Muscle of arm (tissue), 1 donor: ENCODE measurements at regions not wholly inside any gene's neighbourhood (a gene's known extent, or its start where the extent isn't known, plus 50 kb on each side); places are given as distances from the start of the nearest gene placed in this dataset.

Experiments used
- DNase-seq: peaks from one replicate; pipeline ENCODE4 v3.0.0-alpha.2; 2013

GRCh38 chr4:96786306-96786705 is 946.4 kb downstream of the PDHA2 start:
- DNase-seq: no peak

DNA sequence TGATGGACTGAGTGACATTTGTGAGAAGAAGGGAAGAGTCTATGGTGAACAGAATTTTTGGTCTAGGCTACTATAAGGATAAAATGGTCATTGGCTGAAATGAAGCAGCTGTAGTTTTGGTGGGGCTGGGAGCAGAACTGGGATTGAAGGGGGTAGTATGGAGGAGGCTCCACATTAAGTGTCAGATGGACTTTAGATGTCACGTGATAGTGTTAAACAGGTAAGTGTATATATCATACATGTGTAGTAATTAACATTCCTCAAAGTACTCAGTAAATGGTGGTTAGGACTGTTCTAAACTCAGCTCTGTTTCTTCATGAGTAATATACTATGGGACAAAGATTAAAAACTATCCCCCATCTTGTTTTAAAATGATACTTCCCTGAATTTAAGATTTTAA is 947.9 kb downstream of the PDHA2 start:
- DNase-seq: no peak

DNA sequence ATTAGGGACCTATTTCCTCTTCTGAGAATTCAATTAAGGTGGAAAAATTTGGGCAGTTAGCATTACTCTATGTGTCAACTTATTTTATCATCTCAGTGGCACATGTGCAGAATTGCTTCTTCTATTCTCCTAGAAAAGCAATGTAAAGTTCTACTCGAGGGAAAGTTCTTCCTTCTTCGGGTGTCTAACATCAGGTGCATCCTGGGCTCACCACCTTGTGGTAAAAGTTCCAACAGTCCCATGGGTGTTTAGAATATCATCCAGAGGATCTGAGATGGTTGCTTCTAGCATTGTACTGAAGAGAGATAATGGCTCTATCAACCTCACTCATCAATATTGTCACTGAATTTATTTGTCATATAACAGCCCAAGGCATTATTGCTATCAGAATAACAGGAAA is 969.7 kb downstream of the PDHA2 start:
- DNase-seq: no peak

GRCh38 chr4:96827086-96827485 is 987.2 kb downstream of the PDHA2 start:
- no peak for DNase-seq

DNA sequence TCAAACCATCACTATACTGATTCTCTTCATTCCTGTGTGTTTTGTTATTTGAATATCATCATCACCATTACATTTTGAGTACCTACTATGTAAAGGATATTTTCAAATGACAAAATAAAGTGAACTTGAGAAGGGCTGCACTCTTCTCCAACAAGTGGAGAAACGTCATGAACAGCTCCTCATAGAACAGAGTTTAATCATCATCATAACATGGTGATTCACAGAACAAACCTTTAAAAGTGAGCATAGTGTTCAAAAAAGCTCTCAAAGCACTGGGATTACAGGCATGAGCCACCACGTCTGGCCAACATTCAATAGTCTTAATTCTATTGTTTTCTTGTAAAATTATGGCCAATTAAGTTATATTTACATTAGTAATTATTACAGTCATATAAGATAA is 993.9 kb downstream of the PDHA2 start:
- no peak for DNase-seq

GRCh38 chr4:96835991-96836390 is 996.1 kb downstream of the PDHA2 start:
- no peak for DNase-seq

- DNase-seq: no peak
These were observed 999.5 kb downstream of the PDHA2 start for GRCh38 chr4:96839441-96839840.

DNA sequence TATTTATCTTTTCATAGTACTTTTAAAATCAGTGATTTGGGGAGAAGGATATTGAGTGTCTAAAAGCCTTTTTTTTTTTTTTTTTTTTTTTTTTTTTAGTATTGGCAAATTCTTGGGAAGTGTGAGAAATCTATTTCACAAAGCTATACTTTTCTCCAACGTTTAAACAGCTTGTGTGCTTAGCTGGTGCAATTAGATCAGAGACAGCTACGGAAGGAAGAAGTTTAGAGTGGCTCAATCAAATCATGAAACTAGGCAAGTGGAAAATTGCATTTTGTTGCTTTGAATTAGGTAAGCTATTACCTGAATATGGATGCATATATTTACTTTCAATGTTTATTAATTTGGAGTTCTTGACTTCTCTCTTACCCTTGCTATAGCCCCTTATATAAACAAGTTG is 1001.9 kb downstream of the PDHA2 start:
- DNase-seq: no peak

- DNase-seq: no peak
These were observed 1005.1 kb downstream of the PDHA2 start for GRCh38 chr4:96844858-96845490.

GRCh38 chr4:96845819-96846218 is 1005.9 kb downstream of the PDHA2 start:
- no peak for DNase-seq

- DNase-seq: no peak
These were observed 1034.8 kb downstream of the PDHA2 start for GRCh38 chr4:96874657-96875056.

GRCh38 chr4:96879527-96879926 is 1039.6 kb downstream of the PDHA2 start:
- no peak for DNase-seq

GRCh38 chr4:96887857-96888256 is 1048.0 kb downstream of the PDHA2 start:
- no peak for DNase-seq

DNA sequence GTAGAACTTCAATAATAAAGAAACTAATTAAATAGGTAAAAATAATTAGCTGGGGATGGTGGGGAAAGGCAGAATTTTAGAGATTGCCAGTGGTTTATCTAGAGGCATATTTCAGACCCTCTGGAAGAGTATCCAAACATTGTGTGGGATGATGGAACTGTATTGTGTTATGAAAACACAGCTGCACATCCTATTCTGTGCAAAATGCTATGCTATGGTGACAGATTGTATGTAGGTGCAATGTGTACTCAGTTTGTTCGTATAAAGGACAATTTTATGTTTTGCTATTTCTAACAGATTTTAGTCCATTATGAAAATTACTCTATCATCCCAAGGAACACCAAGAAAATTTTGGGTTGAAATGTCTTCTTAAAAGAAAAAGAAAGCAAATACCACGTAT is 1054.7 kb downstream of the PDHA2 start:
- no peak for DNase-seq

DNA sequence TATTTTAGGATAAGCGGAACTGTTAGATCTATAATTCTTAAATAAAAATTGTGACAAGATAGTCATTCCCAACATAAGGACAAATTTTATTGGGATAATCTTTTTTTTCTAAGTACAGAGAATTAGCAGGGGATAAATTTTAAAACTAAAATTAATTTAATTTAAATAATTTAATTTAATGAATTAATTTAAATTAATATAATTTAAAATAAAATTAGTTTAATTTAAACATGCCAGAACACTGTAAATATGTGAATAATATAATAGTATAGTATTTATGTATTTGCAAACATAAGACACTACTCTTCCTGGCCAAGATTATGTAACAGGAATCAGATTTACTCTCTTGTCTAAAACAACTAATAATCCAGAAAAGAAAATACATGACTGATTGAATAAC is 1055.9 kb downstream of the PDHA2 start:
- DNase-seq: no peak

DNA sequence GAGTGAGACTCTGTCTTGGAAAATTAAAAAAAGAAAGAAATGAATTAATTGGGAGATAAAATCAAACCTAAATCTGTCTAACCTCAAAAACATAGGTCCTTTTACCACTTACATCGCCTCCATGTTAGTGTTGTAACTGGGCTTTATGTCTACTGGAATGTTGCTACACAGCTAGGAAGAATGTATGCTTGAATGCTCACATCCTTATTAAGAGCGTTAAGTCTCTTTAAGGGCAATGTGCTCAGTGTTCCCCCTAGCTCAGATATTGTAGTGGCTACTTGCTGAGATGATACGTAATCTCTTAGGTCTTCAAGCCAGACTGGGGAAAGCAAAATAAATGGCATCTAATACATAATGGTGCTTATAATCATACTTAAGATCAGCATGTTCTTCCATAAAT is 1072.8 kb downstream of the PDHA2 start:
- DNase-seq: no peak

DNA sequence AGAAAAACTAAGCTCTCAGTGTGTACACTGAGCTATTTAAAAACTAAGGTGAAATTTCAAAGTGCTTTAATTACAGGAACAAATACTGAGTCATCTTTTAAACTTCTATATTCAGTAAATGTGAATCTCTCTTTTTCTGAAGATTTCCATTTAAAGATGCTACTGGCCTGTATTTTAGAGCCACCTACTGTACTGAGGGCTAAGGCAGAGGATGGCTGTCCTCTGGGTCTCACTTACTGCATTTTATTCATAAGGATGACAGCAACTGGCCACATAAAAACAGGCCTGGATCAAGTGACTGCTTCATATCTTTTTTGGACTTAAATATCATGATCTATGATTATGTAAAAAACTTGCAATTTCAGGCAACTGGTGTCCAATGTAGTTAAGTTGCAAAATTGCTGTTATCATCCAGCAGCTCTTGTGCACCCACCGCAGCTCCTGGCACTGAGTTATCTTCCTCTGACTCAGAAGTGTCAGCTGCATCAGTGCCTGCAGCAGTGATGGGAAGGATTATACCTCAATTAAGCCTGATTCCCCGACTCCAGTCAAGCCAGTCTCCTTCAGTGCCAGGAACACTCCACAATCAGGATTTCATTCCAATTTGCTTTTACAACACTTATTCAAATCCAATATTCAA is 1073.7 kb downstream of the PDHA2 start:
- DNase-seq: no peak

GRCh38 chr4:96916711-96917110 is 1076.8 kb downstream of the PDHA2 start:
- no peak for DNase-seq

DNA sequence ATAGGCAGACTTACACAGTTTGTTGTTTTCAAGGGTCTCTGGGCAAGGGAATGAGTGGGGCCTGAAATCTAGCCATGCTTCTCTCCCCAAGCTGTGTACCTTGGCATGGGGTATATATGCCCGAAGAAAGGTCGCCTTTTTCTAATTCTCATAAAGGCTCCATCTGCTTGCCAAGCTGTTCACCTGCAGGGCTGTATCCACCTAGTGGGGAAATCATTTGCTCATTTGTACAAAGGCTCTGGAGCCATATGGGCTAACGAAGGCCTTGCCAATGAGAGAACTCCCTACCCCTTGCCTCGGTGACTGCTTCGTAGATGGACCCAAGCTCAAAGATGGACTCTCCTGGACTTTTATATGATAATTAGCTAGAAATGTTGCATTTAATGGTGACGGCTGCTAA is 1097.0 kb downstream of the PDHA2 start:
- DNase-seq: no peak

DNA sequence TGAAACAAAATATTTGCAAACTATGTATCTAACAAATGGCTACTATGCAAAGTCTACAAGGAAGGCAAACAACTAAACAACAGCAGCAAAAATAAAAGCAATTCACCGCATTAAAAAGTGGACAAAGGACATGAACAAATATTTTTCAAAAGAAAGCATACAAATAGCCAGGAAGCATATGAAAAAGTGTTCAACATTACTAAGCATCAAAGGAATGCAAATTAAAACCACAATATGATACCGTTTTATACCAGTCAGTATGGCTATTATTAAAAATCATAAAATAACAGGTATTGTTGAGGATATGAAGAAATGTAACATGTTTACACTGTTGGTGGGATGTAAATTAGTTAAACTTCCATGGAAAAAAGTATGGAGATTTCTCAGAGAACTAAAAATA is 1106.7 kb downstream of the PDHA2 start:
- DNase-seq: no peak

DNA sequence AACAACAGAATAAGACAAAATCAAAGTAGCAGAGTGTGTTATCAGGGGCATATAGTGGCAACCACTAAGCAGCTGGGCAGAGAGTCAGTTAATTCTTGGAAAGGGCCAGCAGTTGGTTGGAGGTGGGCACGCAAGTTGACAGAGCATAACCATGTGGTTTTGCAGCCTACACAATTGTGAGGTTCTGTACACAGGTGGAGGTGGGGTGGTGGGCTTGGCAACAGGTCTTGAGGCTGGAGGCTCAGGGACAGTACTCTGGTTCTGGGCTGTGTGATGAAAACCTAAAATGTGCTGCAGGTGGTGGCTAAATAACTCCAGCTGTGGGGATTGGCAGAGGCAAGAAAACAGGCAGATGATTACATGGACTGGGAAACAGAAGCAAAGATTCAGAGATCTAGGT is 1112.7 kb downstream of the PDHA2 start:
- DNase-seq: no peak

DNA sequence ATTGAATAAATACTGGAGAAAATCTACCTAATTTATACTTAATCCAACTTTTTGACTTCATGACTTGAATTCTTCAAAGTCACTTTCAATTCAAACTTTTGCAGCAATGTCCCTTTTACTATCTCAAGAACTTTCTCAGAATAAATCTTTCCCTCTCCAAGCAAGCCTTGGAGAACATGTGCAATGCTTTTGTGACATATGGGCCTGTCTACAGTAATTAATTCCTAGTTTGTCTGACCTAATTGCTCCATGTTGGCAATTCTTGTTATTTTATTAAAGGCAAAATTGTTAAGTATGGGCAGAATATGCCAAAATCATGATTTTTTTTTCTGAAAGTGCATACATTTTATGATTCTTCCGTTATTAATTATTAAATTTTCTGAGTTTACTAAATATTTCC is 1115.3 kb downstream of the PDHA2 start:
- no peak for DNase-seq

DNA sequence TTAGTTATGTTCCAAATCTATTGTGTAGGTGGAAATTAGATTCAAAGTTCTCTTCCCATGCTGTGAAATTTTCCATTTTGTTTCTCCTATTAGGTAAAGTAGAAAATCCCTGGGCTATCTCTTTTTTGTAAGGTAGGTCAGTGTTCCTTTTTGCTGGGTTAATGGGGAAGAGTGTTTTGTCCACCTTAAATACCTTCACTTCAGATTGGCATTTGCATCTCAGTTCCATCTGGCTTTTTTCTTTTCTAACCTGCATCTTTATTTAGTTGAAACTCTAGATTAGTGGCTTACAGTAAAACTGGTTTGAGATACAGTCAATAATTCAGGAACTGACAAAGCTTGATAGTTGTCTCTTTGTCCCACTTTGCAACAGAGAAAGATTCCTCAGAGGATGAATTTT is 1115.8 kb downstream of the PDHA2 start:
- no peak for DNase-seq

DNA sequence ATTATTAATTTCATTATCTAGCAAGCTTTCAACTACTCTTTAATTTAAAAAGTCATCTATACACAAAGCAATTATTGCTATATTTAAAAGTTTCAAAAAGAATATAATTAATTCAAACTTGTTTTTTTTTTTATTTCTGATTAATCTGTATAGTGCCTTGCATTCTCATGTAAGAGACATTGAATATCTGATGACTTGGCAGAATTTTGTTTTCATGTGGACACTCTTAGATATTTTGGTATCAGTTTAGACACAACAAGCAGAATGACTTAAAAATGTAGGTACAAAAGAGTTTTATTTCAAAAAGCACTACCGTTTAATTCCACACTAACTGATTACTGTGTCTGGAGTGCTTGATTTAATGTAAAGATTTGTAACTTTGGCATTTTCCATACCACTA is 1129.6 kb downstream of the PDHA2 start:
- no peak for DNase-seq
